Mononuclear cell (primary cell): ENCODE measurements at regions not wholly inside any gene's neighbourhood (a gene's known extent, or its start where the extent isn't known, plus 50 kb on each side); places are given as distances from the start of the nearest gene placed in this dataset.
"Not testable (repeated sequence)": the region's sequence is repeated elsewhere in the genome, so short reads cannot be mapped to it uniquely, and the experiment has no call there.

Experiments used
- H3K27me3 ChIP-seq: 2 replicates; pipeline ENCODE4 v1.6.0; 2011; ENCODE audit warnings: low read length, control low read depth; ENCODE audit not compliant: insufficient read depth
- H3K4me1 ChIP-seq: 2 replicates; pipeline ENCODE4 v1.5.1; 2011; ENCODE audit warnings: mild to moderate bottlenecking, low read length, control low read depth; ENCODE audit not compliant: insufficient read depth
- H3K4me3 ChIP-seq: 2 replicates; pipeline ENCODE4 v1.5.1; 2011; ENCODE audit warnings: mild to moderate bottlenecking, low read length, moderate library complexity
- H3K9me3 ChIP-seq: 2 replicates; pipeline ENCODE4 v1.5.1; 2011; ENCODE audit warnings: low read depth, mild to moderate bottlenecking, control low read depth, low read length

DNA sequence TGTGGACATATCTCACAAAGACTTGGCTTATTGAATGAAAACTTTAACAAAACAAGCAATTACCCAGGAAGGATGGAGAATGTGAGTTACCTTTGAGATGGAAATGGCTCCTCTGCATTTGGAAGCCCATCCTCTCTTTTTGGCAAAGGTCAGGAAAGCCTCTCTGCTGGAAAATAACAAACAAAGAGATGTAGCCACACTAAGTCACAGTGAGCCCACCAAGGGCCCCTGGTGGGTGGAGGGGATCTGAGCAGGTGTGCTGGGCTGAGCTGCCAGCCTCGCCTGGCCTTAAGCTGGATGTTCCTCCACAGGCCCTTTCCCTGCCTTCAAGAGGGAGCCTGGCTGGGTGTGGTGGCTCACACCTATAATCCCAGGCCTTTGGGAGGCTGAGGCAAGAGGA lies 269.2 kb downstream of the HNRNPD start:
- Histone ChIP-seq H3K9me3 (no peaks in the 10 kb centered on the region), H3K27me3 (no peaks in the 10 kb centered on the region), H3K4me3 (no peak overlapping the region), H3K4me1 (no peaks in the 10 kb centered on the region)

DNA sequence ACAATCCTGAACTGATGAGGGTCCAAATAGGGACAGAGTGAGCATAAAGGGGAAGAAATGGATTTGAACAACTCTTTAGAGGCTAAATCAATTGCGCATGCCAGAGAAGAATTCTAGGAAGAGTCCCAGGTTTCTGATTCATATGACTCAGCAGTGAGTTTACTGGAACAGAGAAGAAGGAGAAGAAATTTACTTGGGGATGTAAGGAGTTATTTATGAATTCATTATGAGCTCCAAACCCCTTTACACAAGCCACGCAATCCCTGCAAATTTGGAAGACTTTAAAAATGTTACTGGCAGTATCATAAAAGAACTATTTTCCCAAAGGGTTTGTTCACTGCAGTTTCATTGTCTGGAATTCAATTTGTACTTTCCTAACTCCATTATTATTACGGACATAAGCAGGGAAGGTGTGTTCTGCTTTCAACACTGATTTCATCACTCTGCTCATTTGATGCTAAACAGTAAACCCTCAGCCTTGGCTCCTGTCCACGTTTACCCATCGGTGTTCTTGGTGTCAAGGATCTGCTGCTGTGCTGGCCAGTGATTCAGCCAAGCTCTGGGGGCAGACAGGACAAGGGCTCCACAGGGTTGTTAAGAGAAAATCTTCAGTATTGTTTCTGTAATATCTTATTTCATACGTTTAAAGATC lies 273.7 kb downstream of the HNRNPD start:
- no peaks in the 10 kb centered on the region for H3K9me3 ChIP-seq
- H3K4me1 ChIP-seq, result no peaks in the 10 kb centered on the region
- H3K27me3 ChIP-seq, result no peaks in the 10 kb centered on the region
- no peak overlapping the region for H3K4me3 ChIP-seq

DNA sequence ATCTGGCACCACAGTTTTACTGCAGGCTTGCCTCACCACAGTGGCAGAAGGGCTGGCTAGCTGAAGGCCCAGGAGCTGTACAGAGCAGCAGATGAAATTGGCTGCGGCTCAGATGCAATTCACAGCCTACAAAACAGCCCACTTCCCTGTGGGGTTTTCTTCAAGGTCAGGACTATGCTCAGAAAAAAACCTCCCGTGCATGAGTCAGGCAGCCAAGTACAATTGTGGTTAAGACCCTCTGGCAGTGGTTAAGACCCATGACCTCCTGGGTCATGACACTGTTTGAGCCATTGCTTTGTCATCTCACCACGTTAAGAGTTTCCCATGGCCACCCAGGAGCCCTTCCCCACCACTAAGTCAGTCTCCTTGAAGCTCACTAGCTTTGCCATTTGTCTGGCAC lies 276.3 kb downstream of the HNRNPD start:
- Histone ChIP-seq H3K4me3 (no peak overlapping the region), H3K27me3 (no peaks in the 10 kb centered on the region), H3K4me1 (no peaks in the 10 kb centered on the region), H3K9me3 (no peaks in the 10 kb centered on the region)

DNA sequence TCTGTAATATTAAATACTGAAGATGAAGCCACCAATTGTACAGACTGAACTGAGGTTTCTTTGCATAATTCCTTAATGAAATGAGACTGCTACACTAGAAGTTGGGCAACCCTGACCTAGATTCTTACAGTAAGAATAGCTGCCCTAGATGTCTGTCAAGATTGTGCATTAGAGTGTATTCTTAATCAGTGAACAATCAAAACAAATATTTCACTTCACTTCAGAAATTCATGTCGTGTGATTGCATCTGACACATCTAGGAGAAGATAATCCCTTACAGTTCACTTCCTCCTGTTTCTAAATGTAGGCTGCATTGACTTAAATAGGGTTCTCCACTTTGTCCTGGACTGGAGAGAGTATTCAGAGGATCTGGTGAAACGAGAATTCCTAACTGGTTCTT lies 283.1 kb downstream of the HNRNPD start:
- Histone ChIP-seq H3K4me3 (no peak overlapping the region), H3K27me3 (no peaks in the 10 kb centered on the region), H3K9me3 (no peaks in the 10 kb centered on the region), H3K4me1 (no peaks in the 10 kb centered on the region)

DNA sequence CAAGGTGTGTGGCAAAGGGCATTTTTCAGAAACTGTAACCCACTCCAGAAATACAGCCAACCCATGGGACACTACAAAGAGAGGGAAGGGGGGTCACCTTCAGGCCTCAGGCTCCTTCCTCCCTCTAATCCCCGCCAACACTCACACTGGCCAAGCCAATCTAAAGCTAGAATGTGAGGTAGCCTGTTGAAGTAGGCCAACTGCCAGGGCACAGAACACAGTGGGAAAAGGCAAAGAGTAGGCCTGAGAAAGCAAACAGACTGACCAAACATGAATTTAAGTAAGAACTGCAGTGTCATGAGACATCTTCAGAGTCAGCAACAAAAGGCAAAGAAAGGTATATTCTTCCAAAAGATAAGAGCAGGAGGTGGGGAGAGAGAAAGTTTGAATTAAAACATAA lies 289.0 kb downstream of the HNRNPD start:
- Histone ChIP-seq H3K4me1 (no peaks in the 10 kb centered on the region), H3K9me3 (no peaks in the 10 kb centered on the region), H3K27me3 (no peaks in the 10 kb centered on the region), H3K4me3 (no peak overlapping the region)

DNA sequence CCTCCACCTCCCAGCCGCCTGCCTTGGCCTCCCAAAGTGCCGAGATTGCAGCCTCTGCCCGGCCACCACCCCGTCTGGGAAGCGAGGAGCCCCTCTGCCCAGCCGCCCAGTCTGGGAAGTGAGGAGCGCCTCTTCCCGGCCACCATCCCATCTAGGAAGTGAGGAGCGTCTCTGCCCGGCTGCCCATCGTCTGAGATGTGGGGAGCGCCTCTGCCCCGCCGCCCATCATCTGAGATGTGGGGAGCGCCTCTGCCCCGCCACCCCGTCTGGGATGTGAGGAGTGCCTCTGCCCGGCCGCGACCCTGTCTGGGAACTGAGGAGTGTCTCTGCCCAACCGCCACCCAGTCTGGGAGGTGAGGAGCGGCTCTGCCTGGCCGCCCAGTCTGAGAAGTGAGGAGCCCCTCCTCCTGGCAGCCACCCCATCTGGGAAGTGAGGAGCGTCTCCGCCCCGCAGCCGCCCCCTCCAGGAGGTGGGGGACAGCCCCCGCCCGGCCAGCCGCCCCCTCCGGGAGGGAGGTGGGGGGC lies 296.3 kb downstream of the HNRNPD start:
- H3K4me1 ChIP-seq, H3K9me3 ChIP-seq, H3K4me3 ChIP-seq, H3K27me3 ChIP-seq: not testable (repeated sequence)

DNA sequence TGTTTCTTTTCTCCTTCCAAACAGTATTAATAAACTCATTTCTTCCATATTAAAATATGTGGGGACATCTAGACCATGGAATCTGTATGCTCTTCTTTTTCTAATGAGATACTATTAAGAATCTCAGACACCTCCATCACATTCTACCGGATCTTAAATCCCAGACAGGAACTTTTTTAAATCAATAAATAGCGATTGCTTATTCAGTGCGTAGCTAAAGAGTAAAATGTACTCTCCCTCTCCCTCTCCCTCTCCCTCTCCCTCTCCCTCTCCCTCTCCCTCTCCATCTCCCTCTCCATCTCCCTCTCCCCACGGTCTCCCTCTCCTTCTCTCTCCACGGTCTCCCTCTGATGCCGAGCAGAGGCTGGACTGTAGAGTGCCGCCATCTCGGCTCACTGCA lies 297.0 kb downstream of the HNRNPD start:
- no peak overlapping the region for H3K4me3 ChIP-seq
- H3K27me3 ChIP-seq, result no peaks in the 10 kb centered on the region
- H3K9me3 ChIP-seq, result no peaks in the 10 kb centered on the region
- no peaks in the 10 kb centered on the region for H3K4me1 ChIP-seq

DNA sequence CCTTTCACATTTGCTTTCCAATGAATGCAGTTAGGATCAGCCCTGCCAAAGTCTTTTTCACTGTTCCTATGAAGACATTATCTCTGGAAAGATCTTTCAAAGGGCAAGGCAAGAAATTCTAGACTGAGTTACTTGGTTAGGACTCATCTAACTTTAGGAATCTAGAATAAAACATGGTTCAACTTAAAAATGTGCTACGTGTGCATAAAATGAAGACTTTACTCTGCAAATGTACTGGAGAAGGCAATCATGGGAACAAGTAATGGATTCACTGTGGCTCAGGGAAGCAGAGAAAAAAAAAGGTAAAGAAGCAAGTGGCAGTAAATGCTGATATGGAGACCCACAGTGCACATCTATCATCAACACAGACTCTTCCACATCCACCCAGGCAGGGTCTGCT lies 297.4 kb downstream of the HNRNPD start:
- H3K9me3 ChIP-seq, result no peaks in the 10 kb centered on the region
- H3K4me3 ChIP-seq, result no peak overlapping the region

DNA sequence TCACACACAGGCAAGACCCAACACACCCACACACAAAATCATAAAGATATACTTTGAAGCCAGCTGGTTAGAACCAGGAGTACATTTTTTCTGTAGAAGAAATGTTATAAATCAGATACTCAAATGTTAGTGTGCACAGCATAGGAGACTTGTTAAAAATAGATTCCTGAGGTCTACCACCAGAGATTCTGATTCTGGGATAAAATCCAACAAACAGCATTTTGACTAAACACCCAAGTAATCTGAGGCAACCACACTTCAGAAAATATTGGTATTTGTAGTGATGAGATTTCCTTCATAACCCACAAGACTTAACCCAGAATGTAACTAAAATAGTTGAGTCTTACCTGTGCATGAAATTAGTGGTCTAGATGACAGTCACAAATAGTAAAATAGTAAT lies 301.8 kb downstream of the HNRNPD start:
- no peaks in the 10 kb centered on the region for H3K27me3 ChIP-seq
- no peaks in the 10 kb centered on the region for H3K4me1 ChIP-seq
- H3K4me3 ChIP-seq, result no peak overlapping the region
- H3K9me3 ChIP-seq, result no peaks in the 10 kb centered on the region

More for the DNA sequence above, 297.4 kb downstream of the HNRNPD start:
- Histone ChIP-seq H3K4me1 (no peaks in the 10 kb centered on the region), H3K27me3 (no peaks in the 10 kb centered on the region)

DNA sequence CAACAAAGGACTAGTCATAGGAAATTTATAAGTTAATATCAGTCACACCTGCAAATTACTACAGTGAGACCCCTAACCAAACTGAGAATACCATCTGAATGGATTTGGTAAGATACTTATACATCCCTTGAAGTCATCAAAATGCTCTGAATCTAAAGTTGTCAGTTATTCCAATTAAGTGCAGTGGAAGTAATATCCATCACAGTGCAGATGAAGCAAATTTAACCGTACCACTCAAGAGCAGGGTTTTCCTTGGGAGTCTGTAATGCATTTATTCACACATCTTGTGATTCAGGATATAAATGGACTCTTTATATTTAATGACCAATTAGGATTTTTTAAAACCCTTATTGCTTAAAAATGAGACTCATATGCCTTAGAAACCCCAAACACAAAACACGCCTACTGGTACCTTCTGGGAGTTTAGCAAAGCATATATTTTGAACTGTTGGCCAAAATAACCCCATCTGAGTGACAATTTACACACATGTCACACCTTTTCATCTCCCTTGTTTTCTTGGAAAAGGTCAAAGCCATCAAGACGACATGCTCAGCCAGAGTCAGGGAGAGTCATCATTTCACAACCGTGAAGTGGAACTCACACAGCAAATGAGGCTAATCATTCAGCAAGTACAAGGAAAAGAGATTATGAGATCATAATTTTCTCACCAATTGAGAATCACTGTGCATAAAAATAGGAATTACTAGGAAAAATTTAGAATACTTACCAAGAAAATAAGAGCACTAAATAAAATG lies 303.7 kb downstream of the HNRNPD start:
- Histone ChIP-seq H3K9me3 (no peaks in the 10 kb centered on the region), H3K4me1 (no peaks in the 10 kb centered on the region), H3K27me3 (no peaks in the 10 kb centered on the region), H3K4me3 (no peak overlapping the region)

DNA sequence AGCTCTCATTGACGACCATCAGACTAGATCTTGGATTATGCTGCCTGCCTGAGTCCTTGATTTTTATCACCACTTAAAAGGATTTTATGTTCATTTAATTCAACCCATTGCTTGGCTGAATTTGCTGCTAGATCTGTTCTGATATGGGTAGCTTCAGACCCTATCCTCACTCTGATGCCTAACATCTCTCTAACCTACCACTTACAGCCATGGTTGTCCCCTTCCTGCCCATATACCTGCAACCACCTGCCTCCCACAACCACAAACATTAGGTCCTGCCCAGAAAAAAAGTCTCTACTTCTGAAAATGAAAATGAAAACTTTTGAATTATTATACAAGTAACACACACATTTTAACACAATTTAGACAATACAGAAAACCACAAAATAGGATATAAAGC lies 310.8 kb downstream of the HNRNPD start:
- Histone ChIP-seq H3K9me3 (no peaks in the 10 kb centered on the region), H3K27me3 (no peaks in the 10 kb centered on the region), H3K4me1 (peaks cover 3% of the 10 kb centered on the region), H3K4me3 (no peak overlapping the region)

DNA sequence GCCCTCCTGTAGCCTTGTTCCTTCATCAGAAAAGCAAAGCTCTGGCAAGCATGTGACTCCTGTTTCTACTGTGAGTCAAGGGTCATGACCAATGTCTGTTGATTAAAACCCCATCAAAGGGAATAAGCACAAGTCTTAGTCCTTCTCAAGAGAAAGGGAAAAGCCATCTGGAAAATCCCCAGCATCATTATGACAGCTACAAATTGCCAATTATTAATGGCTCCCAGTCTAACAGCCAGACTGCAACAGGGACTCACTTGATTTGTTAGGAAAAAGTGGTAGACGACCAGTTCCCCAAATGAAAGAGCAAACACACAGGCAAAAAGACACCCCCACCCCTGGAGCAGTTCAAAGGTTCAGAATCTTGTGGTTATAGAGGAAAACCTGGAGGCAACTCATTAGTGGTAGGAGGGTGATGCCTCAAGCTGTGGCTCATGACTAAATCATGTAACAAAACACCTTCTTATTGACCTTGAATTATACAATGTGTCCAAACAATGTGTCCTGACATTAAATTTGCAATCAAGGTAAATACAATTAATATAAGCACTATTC lies 315.7 kb downstream of the HNRNPD start:
- no peak overlapping the region for H3K4me3 ChIP-seq
- peaks cover 2% of the 10 kb centered on the region for H3K4me1 ChIP-seq
- no peaks in the 10 kb centered on the region for H3K27me3 ChIP-seq
- H3K9me3 ChIP-seq, result no peaks in the 10 kb centered on the region

DNA sequence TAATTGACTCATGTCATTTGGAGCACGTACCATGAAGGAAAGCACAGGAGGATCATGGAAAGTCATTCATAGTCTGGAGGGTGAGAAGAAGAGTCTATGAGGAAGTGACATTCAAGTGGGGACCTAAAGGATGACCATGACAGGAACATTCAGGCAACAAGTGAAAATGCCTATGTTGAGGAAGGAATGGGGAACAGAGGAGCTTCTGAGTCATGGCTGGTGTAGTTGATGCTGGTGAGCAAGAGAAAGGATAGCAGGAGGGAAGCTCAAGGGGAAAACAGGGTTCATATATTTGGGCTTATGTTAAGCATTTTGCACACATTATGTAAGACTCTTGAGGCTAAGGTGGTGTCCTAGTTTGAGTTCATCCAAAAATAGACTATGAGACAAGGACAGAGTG lies 318.6 kb downstream of the HNRNPD start:
- Histone ChIP-seq H3K4me1 (no peaks in the 10 kb centered on the region), H3K27me3 (no peaks in the 10 kb centered on the region), H3K4me3 (no peak overlapping the region), H3K9me3 (no peaks in the 10 kb centered on the region)

DNA sequence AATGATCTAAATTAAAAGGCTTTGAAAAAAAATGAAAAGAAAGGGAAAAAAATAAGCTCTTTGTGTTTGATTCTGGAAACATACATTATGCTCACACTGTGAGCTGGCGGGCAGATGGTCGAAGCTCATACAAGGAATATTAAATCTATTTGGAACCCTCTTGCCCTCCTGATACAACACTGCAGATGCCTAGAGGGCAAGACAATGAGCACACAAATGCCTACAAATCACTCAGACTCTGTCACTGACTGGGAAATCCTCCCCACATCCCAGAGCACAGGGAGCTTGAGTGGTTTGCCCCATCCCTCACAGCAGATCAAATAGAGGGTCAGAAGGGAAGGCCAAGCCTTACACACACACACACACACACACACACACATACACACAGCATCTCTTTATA lies 320.4 kb downstream of the HNRNPD start:
- H3K27me3 ChIP-seq, result no peaks in the 10 kb centered on the region
- H3K9me3 ChIP-seq, result no peaks in the 10 kb centered on the region
- no peaks in the 10 kb centered on the region for H3K4me1 ChIP-seq
- no peak overlapping the region for H3K4me3 ChIP-seq

DNA sequence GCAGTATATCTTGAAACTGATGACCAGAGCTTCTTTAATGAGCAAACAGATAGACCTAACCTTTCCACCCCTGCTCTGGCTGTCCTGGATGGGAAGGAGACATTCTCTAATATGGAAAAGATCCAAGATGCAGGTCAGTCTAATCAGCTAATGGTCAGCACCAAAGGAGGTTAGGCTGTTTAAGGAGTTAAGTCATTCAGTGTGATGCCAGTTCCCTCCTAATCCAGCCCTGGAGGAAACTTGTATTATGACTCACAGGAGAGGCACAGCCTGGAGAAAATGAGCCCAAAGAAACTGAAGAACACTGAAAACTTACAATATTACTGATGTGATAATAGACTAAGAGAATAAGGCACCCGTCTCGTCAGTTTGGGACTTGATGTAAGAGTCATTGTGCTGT lies 323.0 kb downstream of the HNRNPD start:
- H3K27me3 ChIP-seq, result peaks cover 11% of the 10 kb centered on the region
- no peaks in the 10 kb centered on the region for H3K4me1 ChIP-seq
- H3K9me3 ChIP-seq, result no peaks in the 10 kb centered on the region
- H3K4me3 ChIP-seq, result no peak overlapping the region

DNA sequence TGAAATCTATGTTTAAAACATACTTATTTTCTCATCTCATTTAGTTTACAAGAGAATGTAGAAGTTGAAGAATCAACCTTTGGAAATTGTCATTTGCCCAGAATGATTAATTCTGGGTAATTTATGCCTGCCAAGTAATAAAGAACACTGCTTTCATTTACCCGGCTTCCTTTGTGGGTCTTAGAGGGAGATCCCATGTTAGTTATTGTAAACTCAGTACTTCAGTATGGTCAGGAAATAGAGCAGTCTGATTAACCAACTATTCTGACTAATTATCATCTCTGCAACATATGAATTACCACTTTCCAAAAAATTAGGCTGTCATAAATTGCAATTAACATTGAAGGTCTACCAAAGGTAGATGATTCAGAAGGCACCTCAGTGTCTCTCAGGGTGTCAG lies 324.5 kb downstream of the HNRNPD start:
- peaks cover 24% of the 10 kb centered on the region for H3K27me3 ChIP-seq
- no peak overlapping the region for H3K4me3 ChIP-seq
- H3K9me3 ChIP-seq, result no peaks in the 10 kb centered on the region
- peaks cover 5% of the 10 kb centered on the region for H3K4me1 ChIP-seq
